Inferior parietal cortex (tissue), 1 donor: ENCODE measurements at regions not wholly inside any gene's neighbourhood (a gene's known extent, or its start where the extent isn't known, plus 50 kb on each side); places are given as distances from the start of the nearest gene placed in this dataset.

Source experiments
- DNase-seq: peaks from one replicate; pipeline ENCODE4 v3.0.0-alpha.2; 2016; ENCODE audit errors: extremely low spot score

DNA sequence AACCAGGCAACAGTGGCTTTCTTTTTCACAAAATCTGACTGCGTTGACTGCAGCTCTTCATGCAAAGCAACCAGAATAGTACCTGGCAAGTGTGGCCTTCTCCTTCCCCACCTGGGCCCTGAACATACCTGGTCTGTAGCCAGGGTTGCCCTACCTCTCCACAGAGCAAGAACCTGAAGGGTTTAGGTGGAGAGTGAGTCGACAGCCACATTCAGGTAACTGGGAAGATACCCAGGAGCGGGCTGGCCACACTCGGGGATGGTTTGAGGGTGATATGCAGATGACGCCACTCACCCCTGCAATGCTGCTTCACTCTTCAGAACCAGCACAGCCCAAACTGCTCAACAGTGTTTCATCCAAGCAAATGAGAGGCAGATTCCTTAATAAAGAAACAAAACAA, 117.3 kb downstream of the TTC32 start:
- no peak for DNase-seq

- DNase-seq = no peak
Observed at GRCh38 chr2:19783935-19784334, 117.8 kb downstream of the TTC32 start.

GRCh38 chr2:19776941-19777514, 124.8 kb downstream of the TTC32 start:
- no peak for DNase-seq

- no peak for DNase-seq
Observed at GRCh38 chr2:19775838-19776237, 125.9 kb downstream of the TTC32 start.

- DNase-seq = no peak
Observed at GRCh38 chr2:19775315-19775714, 126.5 kb downstream of the TTC32 start.

- DNase-seq = no peak
Observed at GRCh38 chr2:19774805-19775176, 127.0 kb downstream of the TTC32 start.

DNA sequence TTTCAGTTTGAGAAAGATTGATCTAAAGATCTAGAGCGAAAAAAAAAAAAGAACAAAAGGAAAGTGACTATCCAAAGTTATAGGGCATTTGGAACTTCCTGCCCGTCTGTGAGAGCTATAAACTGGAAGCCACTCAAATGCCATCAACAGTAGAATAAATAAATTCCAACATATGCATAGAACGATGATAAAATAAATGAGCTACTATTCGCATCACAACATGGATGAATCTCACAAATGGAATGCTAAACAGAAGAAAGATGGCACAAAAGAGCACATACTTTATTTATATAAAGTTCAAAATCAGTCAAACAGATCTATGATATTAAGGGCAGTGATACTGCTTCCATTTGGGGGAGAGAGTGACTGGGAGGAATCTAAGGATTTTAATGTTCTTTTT, 128.8 kb downstream of the TTC32 start:
- no peak for DNase-seq

DNA sequence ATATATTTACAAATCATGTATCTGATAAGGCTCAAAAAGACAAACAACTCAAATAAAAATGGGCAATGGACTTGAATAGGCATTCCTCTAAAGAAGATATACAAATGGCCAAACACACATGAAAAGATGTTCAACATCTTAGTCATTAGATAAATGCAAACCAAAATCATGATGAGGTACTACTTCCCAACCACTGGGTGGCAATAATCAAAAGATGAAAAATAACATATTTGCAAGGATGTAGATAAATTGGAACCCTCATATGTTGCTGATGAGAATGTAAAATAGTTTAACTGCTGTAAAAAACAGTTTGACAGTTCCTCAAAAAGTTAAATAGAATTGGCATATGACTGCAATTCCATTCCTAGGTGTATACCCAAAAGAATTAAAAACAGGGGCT, 132.3 kb downstream of the TTC32 start:
- no peak for DNase-seq

DNA sequence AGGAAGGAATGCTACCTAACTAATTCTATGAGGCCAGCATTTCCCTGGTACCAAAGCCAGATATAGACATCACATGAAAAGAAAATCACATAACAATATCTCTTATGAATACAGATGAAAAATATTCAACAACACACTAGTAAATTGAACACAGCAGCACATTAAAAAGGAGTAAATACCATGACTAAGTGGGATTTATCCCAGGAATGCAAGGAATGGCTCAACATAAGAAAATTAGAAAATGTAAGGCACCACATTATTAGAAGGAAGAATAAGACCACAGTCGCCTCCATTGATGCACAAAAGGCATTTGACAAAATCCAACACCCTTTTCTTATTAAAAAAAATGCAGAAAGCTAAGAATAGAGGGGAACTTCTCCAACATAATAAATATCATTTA, 133.9 kb downstream of the TTC32 start:
- no peak for DNase-seq

DNA sequence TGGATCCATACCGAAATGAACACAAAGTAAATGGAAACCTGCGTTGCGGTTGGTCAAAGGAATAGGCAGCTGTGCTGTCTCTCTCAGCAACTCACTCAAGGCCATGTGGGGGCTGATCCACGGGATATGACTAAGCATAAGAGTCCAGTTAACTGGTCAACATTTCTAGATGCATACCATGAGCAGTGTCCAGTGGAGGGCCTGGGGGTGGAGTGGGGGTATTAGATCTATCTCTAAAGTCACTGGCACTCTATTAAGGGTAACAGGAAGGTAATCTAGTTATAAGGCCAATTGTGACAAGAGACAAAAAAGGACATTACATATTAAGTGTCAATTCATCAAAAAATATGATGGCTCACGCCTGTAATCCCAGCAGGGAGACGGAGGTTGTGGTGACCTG, 136.8 kb downstream of the TTC32 start:
- DNase-seq = no peak

DNA sequence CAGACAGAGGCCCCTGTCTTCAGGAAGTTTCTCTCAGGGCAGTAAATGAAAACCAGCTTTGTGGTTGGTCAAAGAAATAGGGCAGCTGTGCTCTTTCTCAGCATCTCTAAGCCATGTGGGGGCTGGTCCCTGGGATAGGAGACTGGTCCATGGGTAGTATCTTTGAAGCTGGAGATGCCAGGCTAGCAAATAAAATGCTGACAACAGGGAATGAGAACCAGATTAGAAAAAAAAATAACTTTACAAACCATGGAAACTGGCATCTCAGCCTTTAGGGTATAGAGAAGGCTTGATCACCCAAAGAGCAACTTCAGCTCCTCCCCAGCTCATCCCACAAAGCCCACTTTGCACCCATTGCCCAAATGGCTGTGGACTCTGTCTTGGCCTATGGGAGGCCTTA, 138.1 kb downstream of the TTC32 start:
- DNase-seq = no peak

DNA sequence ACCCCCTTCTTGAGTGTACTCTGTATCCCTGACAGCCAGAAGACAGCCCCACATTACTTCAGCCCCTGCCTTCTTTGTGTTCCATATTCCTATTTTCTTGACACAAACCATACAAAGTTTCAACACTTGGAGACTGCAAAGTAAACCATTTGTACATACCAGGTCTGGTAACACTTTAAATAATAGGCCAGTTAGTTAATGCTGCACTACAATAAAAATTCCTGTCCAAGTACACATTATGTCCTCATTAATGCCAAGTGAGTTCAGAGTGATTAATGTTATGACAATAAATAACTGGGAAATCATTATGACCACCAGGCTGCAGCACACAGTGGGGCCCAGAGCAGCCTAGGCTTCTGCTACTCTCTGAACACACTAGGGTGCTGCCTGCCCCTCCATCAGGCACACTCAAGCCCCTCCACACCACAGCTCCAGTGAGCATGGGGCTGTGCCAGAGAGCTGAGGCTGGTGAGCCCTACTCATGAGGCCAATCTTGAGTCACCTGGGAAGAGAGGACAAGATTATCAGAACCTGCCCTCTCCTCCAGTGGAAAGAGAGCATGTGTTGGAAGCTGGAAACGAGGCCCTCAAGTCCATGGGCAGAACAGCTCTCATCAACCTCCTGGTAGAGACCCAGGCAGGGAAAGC, 138.7 kb downstream of the TTC32 start:
- DNase-seq = no peak

GRCh38 chr2:19762142-19762541, 139.6 kb downstream of the TTC32 start:
- no peak for DNase-seq

DNA sequence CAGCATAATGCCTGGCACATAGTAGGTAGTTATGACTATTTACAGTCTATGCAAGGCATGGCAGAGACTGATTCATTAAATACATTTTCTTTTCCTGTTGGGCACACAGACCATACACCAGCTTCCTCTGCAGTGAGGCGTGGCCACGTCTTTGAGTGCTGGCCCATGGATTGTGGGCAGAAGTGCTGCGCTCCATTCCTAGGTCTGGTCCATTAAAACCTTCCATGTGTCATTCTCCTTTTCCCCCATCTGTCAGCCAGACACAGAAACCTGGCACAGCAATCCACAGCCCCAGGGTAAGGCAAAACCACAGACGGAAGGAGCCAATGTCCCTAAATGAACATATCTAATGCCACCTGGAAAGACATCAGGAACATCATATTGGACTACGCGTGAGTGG, 141.9 kb downstream of the TTC32 start:
- no peak for DNase-seq

GRCh38 chr2:19758658-19759057, 143.1 kb downstream of the TTC32 start:
- no peak for DNase-seq

DNA sequence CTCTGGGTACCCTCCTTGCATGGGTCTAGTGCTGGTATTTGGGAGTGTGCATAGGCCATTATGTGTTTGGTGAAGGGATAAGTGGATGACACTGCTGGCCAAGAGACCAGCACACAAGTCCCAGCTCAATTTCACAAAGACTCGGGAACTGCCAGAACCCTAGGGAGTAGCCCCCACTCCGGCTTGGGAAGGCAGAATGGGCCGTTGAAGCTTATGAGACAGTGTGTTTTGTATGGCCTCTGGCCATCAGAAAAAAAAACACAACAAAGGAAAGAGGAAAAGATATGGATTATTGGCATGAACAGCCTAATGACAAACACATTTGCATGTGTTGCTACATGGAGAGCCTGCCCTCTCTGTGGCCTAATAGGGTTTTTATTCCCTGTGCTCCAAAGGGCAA, 144.2 kb downstream of the TTC32 start:
- no peak for DNase-seq

- DNase-seq = no peak
Observed at GRCh38 chr2:19754907-19755306, 146.9 kb downstream of the TTC32 start.

DNA sequence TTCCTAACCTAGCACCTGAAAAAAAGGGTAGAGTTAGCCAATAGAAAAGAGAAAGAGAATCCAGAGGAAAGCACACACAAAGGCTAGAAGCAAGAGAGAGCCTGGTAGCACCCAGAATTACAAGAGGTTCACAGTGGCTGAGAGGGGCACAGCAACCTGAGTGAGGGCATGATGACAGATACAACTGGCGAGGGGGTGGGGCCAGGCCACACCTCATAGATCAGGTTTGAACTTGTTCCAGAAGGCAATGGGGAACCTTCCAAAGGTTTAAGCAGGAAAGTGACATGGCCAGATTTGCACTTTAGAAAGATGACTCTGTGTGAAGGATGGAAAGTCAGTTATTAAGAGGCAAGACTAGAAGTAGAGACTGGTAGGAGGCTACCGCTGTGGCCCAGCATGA, 148.0 kb downstream of the TTC32 start:
- no peak for DNase-seq

DNA sequence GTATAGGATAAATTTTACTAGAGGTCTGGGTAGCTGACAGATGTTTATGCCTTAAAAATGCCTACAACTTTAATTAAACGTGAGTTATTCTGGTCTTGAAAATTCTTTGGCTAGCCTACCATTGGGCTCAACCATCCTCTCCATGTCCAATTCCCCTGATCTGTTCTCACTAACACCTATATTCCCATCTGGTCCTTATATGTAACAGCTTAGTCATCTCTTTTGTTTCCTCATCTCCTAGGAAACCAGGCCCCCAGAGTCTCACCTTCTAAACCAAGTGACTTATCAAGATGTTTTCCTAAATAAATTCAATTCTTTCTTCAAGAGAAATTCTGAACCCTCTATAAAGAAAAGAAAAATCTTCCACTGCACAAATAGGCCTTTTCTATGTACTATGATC, 148.5 kb downstream of the TTC32 start:
- no peak for DNase-seq

DNA sequence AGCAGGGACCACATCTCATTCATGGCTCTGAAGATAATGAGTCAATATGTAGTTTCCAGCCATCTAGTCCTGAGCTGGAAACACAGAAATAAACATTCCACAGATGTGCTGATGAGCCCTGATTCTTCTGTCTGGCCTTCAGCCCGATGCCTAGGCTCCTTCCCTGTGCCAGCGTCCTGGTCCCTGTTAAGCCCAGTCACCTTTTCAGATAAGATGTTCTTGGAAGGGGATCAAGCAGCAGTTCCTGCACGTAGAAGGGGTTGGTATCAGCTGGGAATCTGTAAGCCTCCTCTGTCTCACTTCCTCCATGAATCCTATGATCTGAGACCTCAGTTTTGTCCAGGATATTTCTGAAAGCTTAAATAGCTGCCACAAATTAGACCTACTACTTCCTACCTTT, 149.3 kb downstream of the TTC32 start:
- DNase-seq = no peak

GRCh38 chr2:19751631-19752030, 150.2 kb downstream of the TTC32 start:
- no peak for DNase-seq

DNA sequence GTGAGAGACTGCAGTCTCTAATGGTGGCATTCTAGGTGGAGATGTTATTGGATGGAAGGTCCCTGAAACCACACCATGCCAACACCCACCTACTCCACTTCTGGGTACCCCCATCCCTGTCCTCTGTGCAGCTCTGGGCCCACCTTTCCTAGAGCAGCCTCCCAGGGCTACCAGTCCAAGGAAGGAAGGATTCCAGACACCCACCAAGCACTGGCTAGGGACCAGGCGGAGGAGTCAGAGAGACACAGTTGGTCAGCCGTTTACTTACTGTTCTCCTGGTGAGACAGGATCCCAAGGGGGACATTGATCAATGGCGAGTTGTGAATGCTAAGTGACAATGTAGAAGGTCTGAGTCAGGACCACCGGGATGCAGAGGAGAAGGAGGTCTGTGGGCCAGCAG, 151.6 kb downstream of the TTC32 start:
- no peak for DNase-seq

DNA sequence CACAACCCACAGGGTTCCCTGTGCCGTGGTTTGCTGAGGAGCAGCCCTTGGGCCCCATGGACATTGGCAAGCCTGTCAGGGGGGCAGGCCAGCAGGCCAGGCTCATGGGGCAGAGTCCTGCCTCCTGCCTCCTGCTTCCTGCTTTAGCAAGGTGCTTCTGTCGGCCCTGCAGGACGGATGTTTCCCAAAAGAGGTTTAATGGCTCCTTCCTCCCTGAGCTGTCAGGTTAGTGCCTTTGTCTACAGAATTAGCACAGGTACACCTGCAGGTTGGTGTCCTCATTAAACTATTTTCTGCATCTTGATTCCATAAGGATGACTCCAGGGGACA, 152.3 kb downstream of the TTC32 start:
- DNase-seq = no peak
